ENCODE measurements at regions not wholly inside any gene's neighbourhood (a gene's known extent, or its start where the extent isn't known, plus 50 kb on each side); places are given as distances from the start of the nearest gene placed in this dataset.
"Not testable (repeated sequence)": the region's sequence is repeated elsewhere in the genome, so short reads cannot be mapped to it uniquely, and the experiment has no call there.

DNA sequence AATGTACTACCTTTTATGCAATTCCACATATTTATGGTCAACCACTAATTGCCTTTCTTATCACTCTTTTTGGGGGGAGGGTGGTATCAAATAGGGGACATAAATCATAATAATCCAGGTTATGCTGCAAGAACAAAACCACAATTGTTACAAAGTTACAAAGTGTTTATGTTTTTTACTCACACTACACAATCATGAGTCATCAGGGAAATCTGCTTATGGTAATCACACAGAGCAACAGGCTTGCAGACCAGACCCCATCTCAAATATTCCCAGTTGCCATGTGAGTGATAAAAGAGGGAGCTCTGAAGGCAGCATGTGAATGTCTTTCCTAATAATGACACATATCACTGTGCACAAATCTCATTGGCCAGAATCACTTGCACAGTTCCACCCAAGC lies 304.7 kb upstream of the TMEFF2 start:
- no peaks in the 10 kb centered on the region for H3K79me1 ChIP-seq (replicated peaks; ENCODE audit: low read length, poor library complexity, severe bottlenecking)

GRCh38 chr2:192498747-192499146 lies 304.0 kb upstream of the TMEFF2 start:
- H3K4me3 ChIP-seq (ENCODE audit: insufficient read depth in 1 of 2, low read depth in 1 of 2, low read length in 2 of 2): no peak overlapping the region
- no peak overlapping the region for H2AK5ac ChIP-seq (ENCODE audit: low read length, severe bottlenecking)
- no peak overlapping the region for H4K91ac ChIP-seq (ENCODE audit: low read length)
- H3K27me3 ChIP-seq (ENCODE audit: control insufficient read depth in 1 of 2, insufficient read depth in 1 of 2, low read length in 2 of 2): no peaks in the 10 kb centered on the region
- no peak overlapping the region for H3K27ac ChIP-seq (ENCODE audit: low read length, poor library complexity, severe bottlenecking)
- H3K9ac ChIP-seq (ENCODE audit: low read length): no peak overlapping the region
- WGBS: 87% methylated on average over 11 of the region's 11 CpGs
- H2BK120ac ChIP-seq (ENCODE audit: low read depth, low read length): no peak overlapping the region
- H2AFZ ChIP-seq (ENCODE audit: low read depth, low read length): no peak overlapping the region
- no peaks in the 10 kb centered on the region for H3K79me1 ChIP-seq (replicated peaks; ENCODE audit: low read length, poor library complexity, severe bottlenecking)
- no peak overlapping the region for H3K4me2 ChIP-seq (ENCODE audit: low read length, poor library complexity, severe bottlenecking)
- H3K36me3 ChIP-seq (ENCODE audit: control insufficient read depth in 1 of 2, insufficient read depth in 2 of 2, low read depth in 1 of 2, low read length in 2 of 2): no peaks in the 10 kb centered on the region
- DNase-seq: no peak
- H3K23ac ChIP-seq (ENCODE audit: low read length in 2 of 2): no peak overlapping the region
- no peak overlapping the region for H2BK5ac ChIP-seq (ENCODE audit: low read depth, low read length, poor library complexity, severe bottlenecking)
- H3K9me3 ChIP-seq (ENCODE audit: control insufficient read depth, low read length): no peaks in the 10 kb centered on the region
- no peak overlapping the region for H3K4ac ChIP-seq (ENCODE audit: low read depth in 1 of 2, low read length in 2 of 2)
- peaks cover 8% of the 10 kb centered on the region for H3K4me1 ChIP-seq (ENCODE audit: control insufficient read depth, insufficient read depth, low read depth, low read length)
- H3K18ac ChIP-seq (ENCODE audit: low read depth in 1 of 2, low read length in 2 of 2): no peak overlapping the region
- H2BK15ac ChIP-seq (ENCODE audit: low read depth, poor library complexity, severe bottlenecking): no peak overlapping the region
- H3K14ac ChIP-seq (ENCODE audit: low read length in 2 of 2): no peak overlapping the region
- H2BK12ac ChIP-seq (ENCODE audit: low read length in 2 of 2): no peak overlapping the region
- H4K8ac ChIP-seq (ENCODE audit: low read length): no peak overlapping the region

More for the DNA sequence above, 304.7 kb upstream of the TMEFF2 start:
- Histone ChIP-seq H4K8ac (ENCODE audit: low read length) (no peak overlapping the region), H2AFZ (ENCODE audit: low read depth, low read length) (no peak overlapping the region), H2BK15ac (ENCODE audit: low read depth, poor library complexity, severe bottlenecking) (no peak overlapping the region), H3K18ac (ENCODE audit: low read depth in 1 of 2, low read length in 2 of 2) (no peak overlapping the region), H2BK120ac (ENCODE audit: low read depth, low read length) (no peak overlapping the region), H3K27me3 (ENCODE audit: control insufficient read depth in 1 of 2, insufficient read depth in 1 of 2, low read length in 2 of 2) (no peaks in the 10 kb centered on the region), H3K36me3 (ENCODE audit: control insufficient read depth in 1 of 2, insufficient read depth in 2 of 2, low read depth in 1 of 2, low read length in 2 of 2) (no peaks in the 10 kb centered on the region), H3K4me2 (ENCODE audit: low read length, poor library complexity, severe bottlenecking) (no peak overlapping the region), H3K14ac (ENCODE audit: low read length in 2 of 2) (no peak overlapping the region), H3K23ac (ENCODE audit: low read length in 2 of 2) (no peak overlapping the region), H2BK12ac (ENCODE audit: low read length in 2 of 2) (no peak overlapping the region), H2BK5ac (ENCODE audit: low read depth, low read length, poor library complexity, severe bottlenecking) (no peak overlapping the region), H3K4ac (ENCODE audit: low read depth in 1 of 2, low read length in 2 of 2) (no peak overlapping the region), H3K4me3 (ENCODE audit: insufficient read depth in 1 of 2, low read depth in 1 of 2, low read length in 2 of 2) (no peak overlapping the region), H2AK5ac (ENCODE audit: low read length, severe bottlenecking) (no peak overlapping the region), H4K91ac (ENCODE audit: low read length) (no peak overlapping the region), H3K9ac (ENCODE audit: low read length) (no peak overlapping the region), H3K9me3 (ENCODE audit: control insufficient read depth, low read length) (no peaks in the 10 kb centered on the region), H3K27ac (ENCODE audit: low read length, poor library complexity, severe bottlenecking) (no peak overlapping the region), H3K4me1 (ENCODE audit: control insufficient read depth, insufficient read depth, low read depth, low read length) (peaks cover 8% of the 10 kb centered on the region)
- DNase-seq: peak; percentile 63

DNA sequence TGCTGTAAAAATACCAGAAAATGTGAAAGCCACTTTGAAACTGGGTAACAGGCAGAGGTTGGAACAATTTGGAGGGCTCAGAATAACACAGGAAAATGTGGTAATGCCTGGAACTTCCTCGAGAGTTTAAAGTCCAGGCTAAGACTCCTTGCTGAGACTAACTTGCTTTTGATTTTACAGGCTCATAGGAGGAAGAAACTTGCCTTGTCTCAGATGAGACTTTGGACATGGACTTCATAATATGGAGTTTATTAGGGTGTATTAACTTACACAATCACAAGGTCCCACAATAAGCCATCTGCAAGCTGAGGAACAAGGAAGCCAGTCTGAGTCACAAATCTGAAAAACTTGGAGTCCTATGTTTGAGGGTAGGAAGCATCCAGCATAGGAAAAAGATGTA lies 293.4 kb upstream of the TMEFF2 start:
- 47% methylated on average over 1 of the region's 1 CpG for WGBS
- not testable (repeated sequence) for DNase-seq; H2BK12ac ChIP-seq (ENCODE audit: low read length in 2 of 2); H2AFZ ChIP-seq (ENCODE audit: low read depth, low read length); H2AK5ac ChIP-seq (ENCODE audit: low read length, severe bottlenecking); H3K23ac ChIP-seq (ENCODE audit: low read length in 2 of 2); H2BK120ac ChIP-seq (ENCODE audit: low read depth, low read length); H3K4me2 ChIP-seq (ENCODE audit: low read length, poor library complexity, severe bottlenecking); H2BK15ac ChIP-seq (ENCODE audit: low read depth, poor library complexity, severe bottlenecking); H2BK5ac ChIP-seq (ENCODE audit: low read depth, low read length, poor library complexity, severe bottlenecking); H3K4me1 ChIP-seq (ENCODE audit: control insufficient read depth, insufficient read depth, low read depth, low read length); H3K9me3 ChIP-seq (ENCODE audit: control insufficient read depth, low read length); H3K4ac ChIP-seq (ENCODE audit: low read depth in 1 of 2, low read length in 2 of 2); H3K9ac ChIP-seq (ENCODE audit: low read length); H3K4me3 ChIP-seq (ENCODE audit: insufficient read depth in 1 of 2, low read depth in 1 of 2, low read length in 2 of 2); H3K18ac ChIP-seq (ENCODE audit: low read depth in 1 of 2, low read length in 2 of 2); H3K27me3 ChIP-seq (ENCODE audit: control insufficient read depth in 1 of 2, insufficient read depth in 1 of 2, low read length in 2 of 2); H4K91ac ChIP-seq (ENCODE audit: low read length); H3K36me3 ChIP-seq (ENCODE audit: control insufficient read depth in 1 of 2, insufficient read depth in 2 of 2, low read depth in 1 of 2, low read length in 2 of 2); H3K79me1 ChIP-seq (replicated peaks; ENCODE audit: low read length, poor library complexity, severe bottlenecking); H3K27ac ChIP-seq (ENCODE audit: low read length, poor library complexity, severe bottlenecking); H3K14ac ChIP-seq (ENCODE audit: low read length in 2 of 2); H4K8ac ChIP-seq (ENCODE audit: low read length)

DNA sequence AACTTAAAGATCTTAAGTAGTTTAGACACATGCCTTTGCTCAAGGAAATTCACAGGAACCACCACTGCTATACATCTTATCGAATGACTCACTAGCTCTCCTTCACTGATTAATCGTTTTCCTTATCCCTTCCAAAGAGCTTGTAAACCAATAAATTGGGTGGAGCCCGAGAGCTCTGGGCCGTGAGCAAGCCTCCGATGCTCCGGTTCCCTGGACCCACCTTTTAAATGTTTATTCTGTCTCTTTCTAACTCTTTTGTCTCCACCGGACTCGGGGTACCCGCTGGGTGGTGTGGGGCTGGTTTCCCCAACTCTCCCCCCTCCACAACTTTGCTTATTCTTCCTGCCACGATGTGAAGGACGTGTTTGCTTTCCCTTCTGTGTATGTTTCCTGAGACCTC lies 292.9 kb upstream of the TMEFF2 start:
- no peak overlapping the region for H3K14ac ChIP-seq (ENCODE audit: low read length in 2 of 2)
- no peak overlapping the region for H2BK120ac ChIP-seq (ENCODE audit: low read depth, low read length)
- H3K79me1 ChIP-seq (replicated peaks; ENCODE audit: low read length, poor library complexity, severe bottlenecking): no peaks in the 10 kb centered on the region
- H3K36me3 ChIP-seq (ENCODE audit: control insufficient read depth in 1 of 2, insufficient read depth in 2 of 2, low read depth in 1 of 2, low read length in 2 of 2): no peaks in the 10 kb centered on the region
- no peak overlapping the region for H2AK5ac ChIP-seq (ENCODE audit: low read length, severe bottlenecking)
- H2AFZ ChIP-seq (ENCODE audit: low read depth, low read length): no peak overlapping the region
- H3K23ac ChIP-seq (ENCODE audit: low read length in 2 of 2): no peak overlapping the region
- no peak overlapping the region for H3K4me2 ChIP-seq (ENCODE audit: low read length, poor library complexity, severe bottlenecking)
- no peaks in the 10 kb centered on the region for H3K9me3 ChIP-seq (ENCODE audit: control insufficient read depth, low read length)
- no peaks in the 10 kb centered on the region for H3K4me1 ChIP-seq (ENCODE audit: control insufficient read depth, insufficient read depth, low read depth, low read length)
- no peak overlapping the region for H3K27ac ChIP-seq (ENCODE audit: low read length, poor library complexity, severe bottlenecking)
- no peak overlapping the region for H3K9ac ChIP-seq (ENCODE audit: low read length)
- WGBS: 82% methylated on average over 11 of the region's 11 CpGs
- H3K4me3 ChIP-seq (ENCODE audit: insufficient read depth in 1 of 2, low read depth in 1 of 2, low read length in 2 of 2): no peak overlapping the region
- H4K91ac ChIP-seq (ENCODE audit: low read length): no peak overlapping the region
- H3K4ac ChIP-seq (ENCODE audit: low read depth in 1 of 2, low read length in 2 of 2): no peak overlapping the region
- H2BK5ac ChIP-seq (ENCODE audit: low read depth, low read length, poor library complexity, severe bottlenecking): no peak overlapping the region
- DNase-seq: no peak
- H4K8ac ChIP-seq (ENCODE audit: low read length): no peak overlapping the region
- no peak overlapping the region for H2BK12ac ChIP-seq (ENCODE audit: low read length in 2 of 2)
- no peak overlapping the region for H3K18ac ChIP-seq (ENCODE audit: low read depth in 1 of 2, low read length in 2 of 2)
- no peak overlapping the region for H2BK15ac ChIP-seq (ENCODE audit: low read depth, poor library complexity, severe bottlenecking)
- no peaks in the 10 kb centered on the region for H3K27me3 ChIP-seq (ENCODE audit: control insufficient read depth in 1 of 2, insufficient read depth in 1 of 2, low read length in 2 of 2)
